GM21723 (cell line): ENCODE measurements at regions not wholly inside any gene's neighbourhood (a gene's known extent, or its start where the extent isn't known, plus 50 kb on each side); places are given as distances from the start of the nearest gene placed in this dataset.

Experiments
- ATAC-seq: cut with Tn5 transposase; IDR thresholded peaks from one replicate; pipeline ENCODE4 v1.9.1; 2021; ENCODE audit warnings: mild to moderate bottlenecking, moderate library complexity; ENCODE audit not compliant: unreplicated experiment

DNA sequence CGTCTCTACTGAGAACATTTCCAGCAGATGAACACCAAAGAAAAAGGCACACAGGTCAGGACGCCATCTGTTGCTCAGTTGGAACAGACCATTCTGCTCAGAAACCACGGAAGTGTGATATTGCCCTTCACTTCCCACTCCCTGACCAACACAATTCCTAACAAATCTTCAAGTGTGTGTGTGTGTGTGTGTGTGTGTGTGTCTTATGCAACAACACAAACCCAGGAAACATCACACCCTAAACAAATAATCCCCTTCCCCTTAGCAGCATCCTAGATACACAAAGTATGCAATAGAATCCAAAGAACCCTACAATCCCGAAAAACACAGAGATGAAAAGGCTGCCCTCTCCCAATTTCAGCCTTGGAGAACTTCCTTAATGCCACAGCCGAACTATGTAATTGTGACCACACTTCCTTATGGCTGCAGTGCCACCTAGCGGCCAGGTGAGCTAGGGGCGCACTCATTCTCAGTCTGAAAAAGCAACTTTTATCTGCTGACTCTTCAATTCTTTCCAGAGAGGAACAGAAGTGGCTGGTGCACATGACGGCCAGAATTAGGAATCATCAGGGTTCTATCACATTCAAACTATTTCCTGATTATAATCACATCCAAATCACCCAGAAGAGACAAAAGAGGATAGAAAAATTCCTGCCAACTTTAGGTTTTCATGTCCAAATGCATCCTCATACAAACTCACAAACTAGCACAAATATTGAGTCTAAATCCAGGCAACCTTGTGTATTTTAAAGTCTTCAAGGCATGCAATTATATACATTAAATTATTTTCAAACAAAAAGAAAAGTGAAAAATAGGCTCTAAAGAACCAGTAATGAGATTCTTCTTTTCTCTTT is 164.9 kb downstream of the DHX15 start:
- peak; percentile 89 for ATAC-seq

DNA sequence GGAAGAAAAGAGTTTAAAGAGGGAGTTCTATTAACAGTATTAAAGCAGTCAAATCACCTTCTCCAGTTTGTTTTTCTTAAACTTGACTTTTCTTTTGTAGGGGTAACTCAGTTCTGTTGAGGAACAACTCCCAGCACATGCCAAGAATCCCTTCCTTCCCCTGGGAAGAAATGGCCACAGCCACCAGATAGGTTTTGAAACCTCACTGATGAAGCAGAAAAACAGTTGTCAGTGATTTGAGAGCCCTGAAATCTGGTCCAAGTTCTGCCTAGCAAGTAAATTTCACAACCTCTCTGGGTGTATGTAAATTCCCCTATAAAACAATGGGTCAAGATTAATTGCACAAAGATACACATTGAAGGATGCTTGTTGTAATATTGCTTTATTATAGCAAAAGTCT is 167.1 kb downstream of the DHX15 start:
- no peak for ATAC-seq

DNA sequence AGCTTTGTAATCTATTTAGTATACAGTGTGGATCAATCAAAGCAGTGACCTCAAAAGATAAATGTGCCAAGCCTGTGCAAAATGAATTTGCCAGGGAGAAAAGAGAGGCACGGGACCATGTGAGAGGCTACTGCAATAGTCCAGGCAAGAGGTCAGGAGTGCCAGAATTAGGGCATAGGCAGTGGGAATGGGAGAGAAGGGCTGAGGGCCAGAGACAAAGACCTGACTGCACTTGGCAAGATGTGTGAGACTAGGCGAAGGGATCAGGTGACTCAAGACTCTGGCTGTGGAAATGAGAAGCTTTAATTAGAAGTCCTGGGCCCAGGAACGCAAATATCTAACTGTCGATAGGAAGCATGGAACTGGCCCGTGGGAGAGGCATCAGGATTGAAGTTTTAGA is 168.1 kb downstream of the DHX15 start:
- no peak for ATAC-seq

DNA sequence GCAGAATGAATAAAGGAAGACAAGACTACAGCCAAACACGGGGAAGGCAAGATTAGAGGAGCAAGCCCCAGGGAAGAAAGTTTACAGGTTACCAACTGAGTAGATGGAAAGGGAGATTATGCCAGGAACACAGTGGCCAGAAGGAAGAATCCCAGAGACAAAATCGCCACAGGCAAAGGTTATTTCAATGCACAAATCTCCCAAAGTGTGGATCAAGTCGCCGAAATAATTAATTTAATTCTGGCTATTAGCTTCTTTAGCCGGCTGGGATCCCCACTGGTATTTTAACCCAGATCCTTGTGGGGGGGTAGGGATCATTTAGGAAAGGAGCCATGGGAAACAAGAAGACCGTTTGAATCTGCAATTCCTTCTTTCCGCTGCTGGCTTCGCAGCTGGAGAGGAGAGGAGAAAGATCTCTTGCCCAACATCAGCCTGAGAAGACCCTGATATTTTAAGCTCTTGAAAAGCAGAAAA is 171.0 kb downstream of the DHX15 start:
- no peak for ATAC-seq

DNA sequence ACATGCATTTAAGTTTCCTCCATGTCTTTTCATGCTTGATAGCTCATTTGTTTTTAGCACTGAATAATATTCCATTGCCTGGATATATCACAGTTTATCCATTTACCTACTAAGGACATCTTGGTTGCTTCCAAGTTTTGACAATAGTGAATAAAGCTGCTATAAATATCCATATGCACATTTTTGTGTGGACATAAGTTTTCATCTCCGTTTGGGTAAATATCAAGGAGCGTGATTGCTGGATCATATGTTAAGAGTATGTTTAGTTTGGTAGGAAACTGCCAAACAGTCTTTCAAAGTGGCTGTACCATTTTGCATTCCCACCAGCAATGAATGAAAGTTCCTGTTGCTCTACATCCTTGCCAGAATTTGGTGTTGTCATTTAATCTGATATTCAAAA is 172.5 kb downstream of the DHX15 start:
- no peak for ATAC-seq

DNA sequence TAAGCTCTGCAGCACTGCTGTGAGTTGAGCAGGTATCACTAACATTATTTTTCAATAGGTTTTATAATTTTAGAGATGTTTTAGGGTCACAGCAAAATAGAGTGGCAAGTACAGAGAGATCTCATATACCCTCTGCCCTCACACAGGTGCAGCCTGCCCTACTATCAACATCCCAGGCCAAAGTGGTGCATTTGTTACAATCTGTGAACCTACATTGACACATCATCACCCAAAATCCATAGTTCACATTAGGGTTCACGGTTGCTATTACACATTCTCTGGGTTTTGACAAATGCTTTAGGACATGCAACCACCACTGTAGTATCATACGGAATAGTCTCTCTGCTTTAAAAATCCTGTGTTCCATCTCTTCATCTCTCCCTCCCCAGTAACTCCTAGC is 173.1 kb downstream of the DHX15 start:
- ATAC-seq: no peak

DNA sequence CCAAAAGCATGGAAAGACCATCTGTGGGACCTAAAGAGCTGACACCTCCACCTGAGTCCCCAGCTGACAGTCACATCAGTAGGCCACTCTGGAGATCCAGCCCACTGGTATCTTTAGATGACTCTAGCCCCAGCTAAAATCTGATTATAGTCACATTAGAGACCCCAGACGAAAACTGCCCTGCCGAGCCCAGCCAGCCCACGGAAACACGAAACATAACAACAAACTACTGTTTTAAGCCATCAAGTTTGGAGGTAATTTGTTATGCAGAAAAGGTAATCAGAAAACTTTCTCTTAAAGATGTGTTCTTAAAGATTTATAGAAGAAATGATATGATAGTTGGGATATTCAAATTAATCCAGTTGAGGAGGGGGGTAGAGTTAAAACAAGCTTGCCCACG is 175.7 kb downstream of the DHX15 start:
- ATAC-seq: no peak

DNA sequence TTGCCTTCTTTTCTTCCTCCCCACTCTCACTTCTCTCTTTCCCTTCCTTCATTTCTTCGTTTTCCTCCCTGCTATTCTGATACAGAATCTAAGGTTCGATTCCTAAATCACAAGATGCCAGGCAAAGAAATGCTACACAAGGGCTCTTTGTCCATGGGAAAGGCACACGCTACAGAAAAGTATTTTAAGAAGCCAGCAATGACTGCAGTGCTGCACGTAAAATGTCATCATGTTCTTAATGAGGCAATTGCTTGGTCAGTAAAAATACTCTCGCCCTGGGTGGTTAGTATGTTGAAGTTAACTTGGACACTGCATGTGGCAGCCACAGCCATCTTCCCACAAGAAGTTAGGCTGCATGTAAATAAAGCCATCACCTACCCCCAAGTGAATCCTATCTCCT is 178.4 kb downstream of the DHX15 start:
- ATAC-seq: no peak

DNA sequence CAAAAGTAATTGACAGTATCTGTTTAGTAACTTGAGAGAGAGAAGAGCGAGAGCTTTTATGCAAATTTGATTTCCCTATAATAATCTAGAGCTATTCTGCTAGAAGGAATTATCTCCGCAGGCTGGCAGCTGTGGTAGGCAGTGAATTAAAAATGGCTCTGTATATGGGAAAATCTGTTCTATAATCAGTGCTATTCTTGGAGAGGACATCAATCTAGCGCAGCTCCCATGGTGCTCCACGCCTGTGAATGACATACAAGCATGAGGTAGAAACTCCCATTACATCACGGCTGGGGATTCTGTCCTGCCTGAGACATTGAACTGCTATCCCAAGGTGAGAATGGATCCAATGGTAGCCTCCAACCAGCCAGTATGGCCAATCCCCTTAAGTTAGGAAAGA is 179.0 kb downstream of the DHX15 start:
- no peak for ATAC-seq

DNA sequence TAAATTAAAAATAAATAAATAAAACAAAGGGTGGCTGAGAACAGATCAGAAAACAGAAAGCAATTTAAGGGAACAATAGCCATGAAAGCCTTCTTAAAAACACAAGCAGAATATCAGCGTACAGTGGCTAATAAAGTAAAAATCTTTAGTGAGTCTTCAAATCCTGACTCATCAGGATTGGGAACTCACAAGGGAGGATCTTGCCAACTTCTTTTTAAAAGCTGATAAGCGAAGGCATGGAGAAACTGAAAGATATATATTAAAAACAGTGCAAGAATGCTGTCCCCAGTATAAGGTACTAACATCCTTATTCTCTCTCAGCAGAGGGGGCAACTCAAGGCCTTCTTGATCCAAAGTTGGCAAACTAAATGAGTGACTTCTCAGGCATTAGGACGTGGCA is 180.1 kb downstream of the DHX15 start:
- no peak for ATAC-seq

DNA sequence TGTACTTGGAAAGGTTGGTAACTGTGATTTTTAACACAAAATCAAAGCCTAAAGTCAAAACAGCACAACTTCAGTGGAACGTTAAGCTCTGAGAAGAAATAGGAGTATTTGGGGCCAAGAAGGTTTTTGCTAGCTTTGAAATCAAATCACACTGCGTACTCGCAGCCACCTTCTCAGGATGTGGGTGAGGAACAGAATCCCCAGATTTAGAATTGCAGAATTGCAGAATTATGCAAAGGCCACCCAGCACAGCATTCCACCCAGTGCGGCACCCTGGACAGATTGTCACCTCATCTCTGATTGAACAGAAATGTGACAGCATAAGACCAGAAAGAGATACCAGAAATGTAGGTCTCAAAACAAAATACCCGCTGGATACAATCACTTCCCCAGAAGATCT is 181.1 kb downstream of the DHX15 start:
- ATAC-seq: no peak

DNA sequence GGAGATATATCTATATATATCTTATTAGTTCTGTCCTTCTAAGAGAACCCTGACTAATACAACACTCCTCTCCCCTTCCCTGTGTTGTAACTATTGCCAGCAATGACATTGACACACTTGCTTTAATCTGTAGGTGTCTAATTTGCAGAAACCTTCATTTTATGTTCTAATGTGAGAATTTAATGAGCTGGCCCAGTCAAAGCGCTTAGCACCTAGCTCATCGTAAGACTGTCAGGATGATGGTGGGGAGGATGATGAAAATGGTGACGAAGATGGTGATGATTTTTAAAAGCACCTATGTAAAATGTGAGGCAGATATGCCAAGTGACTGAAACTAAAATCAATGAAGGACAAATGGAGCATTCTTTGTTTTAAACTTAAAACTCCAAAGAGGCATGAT is 183.8 kb downstream of the DHX15 start:
- ATAC-seq: no peak

DNA sequence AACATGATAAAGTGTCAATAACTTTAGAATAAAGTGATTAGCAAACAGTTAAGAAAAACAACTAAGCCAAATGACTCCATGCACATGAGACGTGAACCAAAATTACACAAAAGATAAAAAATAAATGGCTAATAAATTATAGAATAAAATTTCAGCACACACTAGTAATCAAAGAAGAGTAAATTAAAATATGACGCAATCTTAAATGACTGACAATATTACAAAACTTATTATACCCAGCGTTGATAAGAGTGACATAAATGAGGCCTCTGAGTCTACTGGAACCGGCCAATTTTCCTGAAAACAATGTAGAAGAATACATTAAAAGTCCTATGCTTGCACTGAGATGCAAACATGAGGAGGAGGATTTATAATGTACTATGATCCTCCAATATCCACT is 187.4 kb downstream of the DHX15 start:
- ATAC-seq: no peak

DNA sequence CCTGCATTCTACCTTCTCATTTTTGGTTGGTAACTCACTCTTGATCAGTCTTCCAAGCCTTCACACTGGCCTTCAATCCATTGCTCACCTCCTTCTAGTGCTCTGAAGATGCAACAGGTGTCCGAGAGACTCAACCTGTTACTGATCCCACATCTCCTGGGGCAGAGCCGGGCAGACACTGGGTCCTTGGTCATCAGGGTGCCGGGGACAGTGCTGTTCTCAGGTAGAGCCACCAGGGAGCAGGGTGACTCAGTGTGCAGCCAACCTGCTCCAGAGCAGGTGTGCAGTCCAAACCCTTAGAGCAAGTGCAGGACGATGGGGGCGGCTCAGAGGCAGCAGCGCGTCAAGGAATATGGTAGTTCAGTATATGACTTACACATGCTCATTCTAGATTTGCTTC is 188.4 kb downstream of the DHX15 start:
- no peak for ATAC-seq

DNA sequence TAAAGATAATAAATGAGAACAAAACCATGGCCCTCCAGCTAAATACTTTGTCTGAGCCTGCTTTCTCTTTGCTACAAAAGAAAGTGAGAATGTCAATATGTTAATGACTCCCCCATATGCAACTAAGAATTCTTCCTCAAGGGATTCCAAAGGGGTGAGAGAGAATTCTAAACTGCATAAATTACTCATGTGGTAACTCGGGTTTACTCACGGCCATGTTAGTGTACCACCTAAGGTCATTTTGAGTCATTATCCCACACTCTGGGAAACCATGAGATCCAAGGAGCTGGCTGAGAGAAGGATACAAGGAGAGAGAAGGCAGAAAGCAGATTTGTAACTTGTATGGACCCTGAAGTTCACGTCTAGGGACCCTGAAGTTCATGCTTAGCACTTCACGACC is 190.3 kb downstream of the DHX15 start:
- ATAC-seq: no peak

DNA sequence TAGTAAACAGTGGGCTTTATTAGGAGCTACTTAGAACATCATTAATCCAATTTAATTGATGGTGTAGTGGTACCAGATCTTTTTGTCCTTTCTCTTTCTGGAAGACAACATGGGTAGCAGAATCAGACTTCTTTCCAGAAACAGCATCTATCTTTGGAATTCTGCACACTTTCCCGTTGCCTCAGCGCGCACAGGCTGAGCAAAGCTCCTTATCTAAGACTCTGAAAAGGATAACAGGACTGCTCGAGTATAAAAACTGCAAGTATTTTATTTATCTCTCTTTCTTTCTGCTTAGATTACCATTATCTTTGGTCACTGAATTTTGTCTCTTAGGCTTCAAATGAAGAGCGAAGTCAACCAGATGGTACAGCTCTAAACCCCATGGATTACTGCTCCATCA is 191.7 kb downstream of the DHX15 start:
- ATAC-seq: no peak

DNA sequence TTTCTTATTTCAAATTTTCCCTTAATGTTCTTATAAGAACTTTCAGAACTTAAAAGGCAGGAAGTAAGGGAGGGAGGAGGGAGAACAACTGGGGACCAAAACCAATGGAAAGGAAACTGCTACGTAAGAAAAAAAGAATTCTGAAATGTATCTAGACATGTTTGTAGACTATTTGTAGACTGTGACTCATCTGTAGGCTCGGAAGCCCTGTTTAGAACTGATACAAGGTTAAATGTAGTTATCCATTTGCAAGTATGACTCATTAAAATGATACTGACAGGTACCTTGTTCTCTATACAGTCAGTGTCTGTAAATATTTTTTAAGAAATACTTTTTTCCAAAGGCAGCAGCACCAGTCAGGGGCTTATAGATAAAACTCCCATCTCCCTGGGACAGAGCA is 202.0 kb downstream of the DHX15 start:
- no peak for ATAC-seq

DNA sequence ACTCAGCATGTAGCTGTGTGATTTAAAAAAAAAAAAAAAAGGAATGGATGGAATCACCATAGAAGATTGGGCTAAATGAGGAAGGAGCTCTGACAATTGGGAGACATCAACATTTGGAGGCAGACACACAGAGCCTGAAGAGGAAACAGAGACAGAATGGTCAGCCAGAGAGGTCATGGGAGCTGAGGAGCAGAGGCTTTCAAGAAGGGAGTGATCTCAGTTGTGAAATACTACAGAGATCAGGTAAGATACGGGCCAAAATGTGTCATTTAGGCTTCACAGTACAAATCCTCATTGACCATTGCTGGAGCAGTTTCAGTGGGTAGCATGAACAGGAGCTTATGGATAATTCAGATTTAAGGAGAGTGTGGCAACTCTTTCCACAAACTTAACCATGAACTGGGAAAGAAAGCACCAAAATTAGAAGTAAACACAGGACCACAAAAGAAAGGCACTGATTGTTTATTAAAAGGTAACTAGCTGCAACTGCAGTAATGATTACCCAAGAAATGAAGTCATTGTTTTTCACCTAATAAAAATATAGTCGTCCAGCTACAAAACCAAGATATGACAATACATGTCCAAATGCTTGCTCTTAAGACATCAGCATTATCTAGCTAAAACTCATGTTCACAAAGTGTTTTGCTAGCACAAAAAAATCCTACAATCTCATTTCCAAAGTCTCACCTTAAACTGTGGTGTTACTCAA is 203.2 kb downstream of the DHX15 start:
- no peak for ATAC-seq

DNA sequence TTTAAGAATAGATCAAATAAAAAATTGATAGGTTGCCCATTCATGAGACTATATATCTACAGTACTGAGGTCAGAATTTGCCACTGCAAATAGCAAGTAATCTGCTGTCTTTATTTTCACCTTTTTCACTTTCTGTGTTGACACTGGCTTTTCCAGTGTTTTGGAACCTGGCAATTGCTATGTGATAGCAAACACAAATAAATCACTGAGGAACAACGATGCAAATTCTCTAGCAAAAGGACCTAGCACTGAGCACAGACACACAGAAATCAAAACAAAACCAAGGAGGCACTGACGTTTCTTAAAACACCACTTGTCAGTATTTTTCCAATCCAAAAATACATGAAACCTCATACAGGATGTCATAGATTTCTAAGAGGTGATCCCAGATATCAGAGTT is 210.7 kb downstream of the DHX15 start:
- ATAC-seq: no peak

DNA sequence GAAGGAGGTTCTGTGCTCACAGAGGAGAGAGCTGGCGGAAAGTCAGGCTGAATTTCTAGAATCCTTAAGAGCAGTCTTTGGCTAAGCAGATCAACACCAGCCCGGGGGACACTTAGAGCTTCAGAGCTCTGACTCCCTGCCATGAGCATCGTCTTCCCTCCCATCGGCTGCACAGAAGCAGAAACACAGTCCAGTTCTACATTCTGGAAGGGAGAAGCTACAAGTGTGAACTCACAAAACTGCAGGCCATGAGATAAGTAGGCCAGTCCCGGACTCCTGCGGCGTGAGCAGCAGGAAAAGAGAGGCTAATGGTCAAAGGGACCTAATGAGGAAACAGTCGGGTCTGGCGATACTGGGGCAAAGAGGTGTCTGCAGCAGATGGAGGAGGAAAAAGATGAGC is 211.5 kb downstream of the DHX15 start:
- ATAC-seq: no peak

DNA sequence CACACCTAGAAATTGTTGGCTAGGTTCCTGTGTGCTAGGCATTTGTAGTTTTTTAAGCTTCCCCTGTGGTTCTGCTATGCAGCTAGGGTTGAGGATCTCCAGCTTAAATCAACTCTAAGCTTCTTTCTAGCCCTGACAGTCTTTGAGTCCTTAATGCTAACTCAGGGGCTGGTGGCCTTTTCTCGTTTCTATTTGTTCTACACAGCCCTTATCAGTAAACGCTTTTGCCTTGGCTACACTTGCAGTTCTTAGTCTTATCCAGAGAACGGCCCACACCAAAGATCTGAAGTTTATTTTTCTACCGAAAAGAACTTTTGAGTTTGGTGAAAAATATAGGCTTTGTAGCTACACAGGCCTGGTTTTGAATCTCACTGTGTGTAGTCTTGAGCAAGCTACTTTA is 212.0 kb downstream of the DHX15 start:
- ATAC-seq: no peak

DNA sequence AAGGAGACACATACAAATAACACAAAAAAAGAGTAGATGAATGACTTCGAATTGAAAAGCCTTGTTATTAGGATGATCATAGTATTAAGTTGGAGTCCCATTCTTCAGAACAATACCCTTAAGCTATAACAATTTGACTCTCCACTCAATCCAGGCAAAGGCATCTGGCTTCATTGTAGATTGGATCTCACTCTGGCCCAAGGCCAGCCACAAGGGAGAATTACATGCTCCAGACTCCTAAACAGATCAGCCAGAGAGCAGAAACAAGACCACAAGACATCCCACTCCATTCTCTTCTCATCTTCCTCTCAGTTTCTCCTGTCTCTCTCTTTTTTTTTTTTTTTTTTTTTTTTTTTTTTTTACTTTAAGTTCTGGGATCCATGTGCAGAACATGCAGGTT is 213.9 kb downstream of the DHX15 start:
- ATAC-seq: no peak
